Dermis microvascular lymphatic vessel endothelial cell (primary cell): ENCODE measurements at regions not wholly inside any gene's neighbourhood (a gene's known extent, or its start where the extent isn't known, plus 50 kb on each side); places are given as distances from the start of the nearest gene placed in this dataset.
"Not testable (repeated sequence)": the region's sequence is repeated elsewhere in the genome, so short reads cannot be mapped to it uniquely, and the experiment has no call there.

ENCODE experiments used
- DNase-seq, 2 donors: peaks; one replicate each; pipeline versions ENCODE4 v3.0.0 to v3.0.0-alpha.2; 2010; ENCODE audit warnings: low read depth in 2 of 2

- no peak for DNase-seq
Measured at GRCh38 chr3:118793176-118793575, 241.5 kb downstream of the IGSF11 start.

GRCh38 chr3:118799303-118799702 is 235.3 kb downstream of the IGSF11 start:
- DNase-seq: no peak

- no peak for DNase-seq
Measured at GRCh38 chr3:118801899-118802298, 232.7 kb downstream of the IGSF11 start.

- DNase-seq: no peak
Measured at GRCh38 chr3:118802325-118803095, 232.1 kb downstream of the IGSF11 start.

GRCh38 chr3:118803096-118803476 is 231.6 kb downstream of the IGSF11 start:
- no peak for DNase-seq

GRCh38 chr3:118805007-118805406 is 229.6 kb downstream of the IGSF11 start:
- no peak for DNase-seq

- DNase-seq: no peak
Measured at GRCh38 chr3:118806423-118806822, 228.2 kb downstream of the IGSF11 start.

- DNase-seq: not testable (repeated sequence)
Measured at GRCh38 chr3:118807349-118807748, 227.3 kb downstream of the IGSF11 start.

GRCh38 chr3:118808723-118809122 is 225.9 kb downstream of the IGSF11 start:
- no peak for DNase-seq

GRCh38 chr3:118809696-118810498 is 224.7 kb downstream of the IGSF11 start:
- DNase-seq: no peak

GRCh38 chr3:118810499-118811035 is 224.1 kb downstream of the IGSF11 start:
- DNase-seq: no peak

GRCh38 chr3:118811236-118811732 is 223.4 kb downstream of the IGSF11 start:
- DNase-seq: no peak

GRCh38 chr3:118813472-118813871 is 221.2 kb downstream of the IGSF11 start:
- no peak for DNase-seq

- DNase-seq: peak; percentile 20 to 53
Measured at GRCh38 chr3:118817748-118818165, 216.9 kb downstream of the IGSF11 start.

GRCh38 chr3:118818386-118818785 is 216.3 kb downstream of the IGSF11 start:
- DNase-seq: no peak

- no peak for DNase-seq
Measured at GRCh38 chr3:118823626-118824025, 211.0 kb downstream of the IGSF11 start.

GRCh38 chr3:118827446-118827845 is 207.2 kb downstream of the IGSF11 start:
- no peak for DNase-seq

GRCh38 chr3:118828351-118828750 is 206.3 kb downstream of the IGSF11 start:
- DNase-seq: no peak

- no peak for DNase-seq
Measured at GRCh38 chr3:118833075-118833474, 201.6 kb downstream of the IGSF11 start.

GRCh38 chr3:118838871-118839270 is 195.8 kb downstream of the IGSF11 start:
- no peak for DNase-seq

GRCh38 chr3:118842147-118842863 is 192.3 kb downstream of the IGSF11 start:
- peak in 1 of 2 donors; percentile 7 for DNase-seq

- no peak for DNase-seq
Measured at GRCh38 chr3:118846176-118846575, 188.5 kb downstream of the IGSF11 start.
